Urinary bladder (tissue), 3 donors: ENCODE measurements at regions not wholly inside any gene's neighbourhood (a gene's known extent, or its start where the extent isn't known, plus 50 kb on each side); places are given as distances from the start of the nearest gene placed in this dataset.
"Not testable (repeated sequence)": the region's sequence is repeated elsewhere in the genome, so short reads cannot be mapped to it uniquely, and the experiment has no call there.

Experiments
- DNase-seq: peaks from one replicate; pipeline ENCODE4 v3.0.0-alpha.2; 2015; ENCODE audit errors: extremely low spot score
- H3K27ac ChIP-seq: one replicate; pipeline ENCODE4 v1.5.1; 2013; ENCODE audit warnings: low read depth, mild to moderate bottlenecking, moderate library complexity
- H3K36me3 ChIP-seq: one replicate; pipeline ENCODE4 v1.6.1; 2013; ENCODE audit warnings: mild to moderate bottlenecking, moderate library complexity; ENCODE audit not compliant: insufficient read depth
- H3K4me1 ChIP-seq: one replicate; pipeline ENCODE4 v1.6.1; 2013; ENCODE audit warnings: mild to moderate bottlenecking, moderate library complexity; ENCODE audit not compliant: insufficient read depth
- H3K4me3 ChIP-seq: one replicate; pipeline ENCODE4 v1.5.1; 2013; ENCODE audit warnings: low read depth, low read length
- WGBS: extraction: QIAGEN DNeasy Blood & Tissue Kit; methylation state at CpG from one replicate; pipeline ENCODE4 v1.1.7; 2013; 5-methylcytosine and 5-hydroxymethylcytosine counted together
- donor health status: healthy with polysubstance abuse.
- donor health status: healthy.

DNA sequence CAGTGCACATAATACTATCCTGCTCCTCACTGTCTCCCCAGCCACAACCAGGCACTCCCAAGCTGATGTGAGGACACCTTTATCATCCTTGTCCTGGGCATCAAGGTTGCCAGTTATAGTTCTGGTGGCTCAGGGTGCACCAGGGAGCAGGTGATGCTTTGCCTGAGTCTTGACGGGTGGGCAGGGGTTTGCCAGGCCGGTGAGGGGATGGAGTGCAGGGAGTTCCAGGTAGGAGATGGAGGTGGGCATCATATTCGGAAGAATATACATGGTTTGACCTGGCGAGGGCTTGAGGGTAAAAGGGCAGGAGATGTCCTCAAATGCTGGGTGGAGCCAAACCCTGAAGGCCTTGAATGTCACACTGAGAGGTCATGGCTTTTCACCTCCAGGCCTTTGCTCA lies 115.8 kb upstream of the CRHR1 start:
- WGBS = 86% methylated on average over 4 of the region's 4 CpGs

GRCh38 chr17:45672301-45672700 lies 111.8 kb upstream of the CRHR1 start:
- H3K4me3 ChIP-seq = no peak overlapping the region
- H3K36me3 ChIP-seq = no peaks in the 10 kb centered on the region
- DNase-seq = no peak
- 71% methylated on average over 16 of the region's 16 CpGs for WGBS
- no peak overlapping the region for H3K27ac ChIP-seq
- no peaks in the 10 kb centered on the region for H3K4me1 ChIP-seq

More for the DNA sequence above, 115.8 kb upstream of the CRHR1 start:
- H3K4me1 ChIP-seq = no peaks in the 10 kb centered on the region
- DNase-seq = no peak
- no peak overlapping the region for H3K4me3 ChIP-seq
- no peaks in the 10 kb centered on the region for H3K36me3 ChIP-seq
- H3K27ac ChIP-seq = no peak overlapping the region

- Histone ChIP-seq H3K4me3 (no peak overlapping the region), H3K36me3 (no peaks in the 10 kb centered on the region), H3K27ac (no peak overlapping the region), H3K4me1 (no peaks in the 10 kb centered on the region)
- DNase-seq = no peak
- 81% methylated on average over 5 of the region's 5 CpGs for WGBS
Measured at GRCh38 chr17:45672792-45673191, 111.3 kb upstream of the CRHR1 start.

DNA sequence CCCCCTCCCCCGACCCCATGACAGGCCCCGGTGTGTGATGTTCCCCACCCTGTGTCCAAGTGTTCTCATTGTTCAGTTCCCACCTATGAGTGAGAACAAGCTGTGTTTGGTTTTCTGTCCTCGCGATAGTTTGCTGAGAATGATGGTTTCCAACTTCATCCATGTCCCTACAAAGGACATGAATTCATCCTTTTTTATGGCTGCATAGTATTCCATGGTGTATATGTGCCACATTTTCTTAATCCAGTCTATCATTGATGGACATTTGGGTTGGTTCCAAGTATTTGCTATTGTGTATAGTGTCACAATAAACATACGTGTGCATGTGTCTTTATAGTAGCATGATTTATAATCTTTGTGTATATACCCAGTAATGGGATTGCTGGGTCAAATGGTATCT lies 110.4 kb upstream of the CRHR1 start:
- not testable (repeated sequence) for H3K4me3 ChIP-seq, DNase-seq, H3K36me3 ChIP-seq, H3K4me1 ChIP-seq, H3K27ac ChIP-seq
- 92% methylated on average over 5 of the region's 5 CpGs for WGBS

DNA sequence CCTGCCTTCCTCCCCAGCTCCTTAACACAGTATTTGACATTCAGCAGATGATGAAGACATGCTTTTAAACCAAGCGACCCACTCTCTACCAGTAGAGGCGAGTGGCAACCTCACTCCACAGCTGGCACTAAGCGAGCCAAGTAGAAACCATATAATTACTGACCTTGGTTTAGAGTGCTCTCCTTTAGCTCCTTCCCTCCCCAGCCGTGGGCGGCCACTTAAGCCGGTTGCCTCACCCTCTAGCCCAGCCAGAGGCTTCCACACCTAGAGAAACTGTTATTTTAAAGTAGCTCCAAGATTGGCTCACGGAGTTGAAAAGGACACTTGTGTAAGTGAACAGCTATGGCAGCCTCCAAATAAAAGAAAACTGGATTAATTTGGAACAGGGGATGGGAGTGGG lies 109.1 kb upstream of the CRHR1 start:
- Histone ChIP-seq H3K36me3 (no peaks in the 10 kb centered on the region), H3K27ac (no peak overlapping the region), H3K4me3 (no peak overlapping the region), H3K4me1 (no peaks in the 10 kb centered on the region)
- WGBS = 76% methylated on average over 7 of the region's 7 CpGs
- DNase-seq = no peak

GRCh38 chr17:45675892-45676291 lies 108.2 kb upstream of the CRHR1 start:
- Histone ChIP-seq H3K36me3 (no peaks in the 10 kb centered on the region), H3K4me1 (no peaks in the 10 kb centered on the region), H3K27ac (no peak overlapping the region), H3K4me3 (no peak overlapping the region)
- WGBS = 79% methylated on average over 3 of the region's 3 CpGs
- no peak for DNase-seq

DNA sequence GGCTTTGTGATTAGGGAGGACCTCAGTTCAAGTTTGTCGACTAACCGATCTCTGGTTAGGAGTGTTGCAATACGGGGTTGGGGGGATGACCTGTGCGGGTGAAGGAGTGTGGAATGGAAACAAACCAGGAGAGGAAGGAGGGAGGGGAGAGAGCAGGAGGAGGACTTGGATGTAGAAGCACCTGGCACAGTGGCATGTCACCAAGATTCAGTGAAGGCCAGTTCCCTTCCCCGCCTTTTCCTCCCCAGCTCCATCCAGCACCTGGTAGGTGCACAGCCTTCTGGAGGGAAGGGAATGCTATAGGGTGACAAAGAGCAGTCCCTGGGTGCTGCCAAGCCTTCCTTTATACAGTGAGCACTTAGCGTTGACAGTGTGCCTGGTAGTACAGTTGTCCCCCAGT lies 107.4 kb upstream of the CRHR1 start:
- H3K4me1 ChIP-seq = no peaks in the 10 kb centered on the region
- DNase-seq = no peak
- H3K36me3 ChIP-seq = no peaks in the 10 kb centered on the region
- no peak overlapping the region for H3K4me3 ChIP-seq
- WGBS = 81% methylated on average over 6 of the region's 6 CpGs
- no peak overlapping the region for H3K27ac ChIP-seq

- H3K4me1 ChIP-seq = no peaks in the 10 kb centered on the region
- H3K27ac ChIP-seq = no peak overlapping the region
- no peaks in the 10 kb centered on the region for H3K36me3 ChIP-seq
- DNase-seq = no peak
- WGBS = 48% methylated on average over 3 of the region's 3 CpGs
- no peak overlapping the region for H3K4me3 ChIP-seq
Measured at GRCh38 chr17:45677770-45678169, 106.3 kb upstream of the CRHR1 start.

GRCh38 chr17:45679426-45679825 lies 104.7 kb upstream of the CRHR1 start:
- DNase-seq = no peak
- no peak overlapping the region for H3K4me3 ChIP-seq
- H3K4me1 ChIP-seq = no peaks in the 10 kb centered on the region
- H3K36me3 ChIP-seq = no peaks in the 10 kb centered on the region
- H3K27ac ChIP-seq = no peak overlapping the region
- WGBS = 80% methylated on average over 4 of the region's 4 CpGs

DNA sequence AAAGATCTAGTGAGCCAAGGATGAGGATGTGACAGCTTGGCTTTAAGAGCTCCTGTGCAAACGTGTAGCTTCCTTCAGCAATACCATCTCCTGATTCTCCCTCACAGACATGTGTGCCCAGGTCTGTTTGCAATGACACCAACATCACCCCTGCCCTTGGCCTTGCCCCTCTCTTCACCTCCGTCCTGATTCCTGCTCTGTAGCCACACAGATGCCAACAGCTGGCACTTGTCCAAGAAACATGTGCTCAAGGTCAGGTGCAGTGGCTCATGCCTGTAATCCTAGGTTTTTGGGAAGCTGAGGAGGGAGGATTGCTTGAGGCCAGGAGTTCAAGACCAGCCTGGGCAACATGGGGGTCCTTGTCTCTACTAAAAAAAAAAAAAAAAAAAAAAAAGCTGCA lies 103.8 kb upstream of the CRHR1 start:
- whole genome bisulfite sequencing = 65% methylated on average over 2 of the region's 2 CpGs
- H3K27ac ChIP-seq = no peak overlapping the region
- no peak for DNase-seq
- no peaks in the 10 kb centered on the region for H3K36me3 ChIP-seq
- H3K4me1 ChIP-seq = no peaks in the 10 kb centered on the region
- H3K4me3 ChIP-seq = no peak overlapping the region

DNA sequence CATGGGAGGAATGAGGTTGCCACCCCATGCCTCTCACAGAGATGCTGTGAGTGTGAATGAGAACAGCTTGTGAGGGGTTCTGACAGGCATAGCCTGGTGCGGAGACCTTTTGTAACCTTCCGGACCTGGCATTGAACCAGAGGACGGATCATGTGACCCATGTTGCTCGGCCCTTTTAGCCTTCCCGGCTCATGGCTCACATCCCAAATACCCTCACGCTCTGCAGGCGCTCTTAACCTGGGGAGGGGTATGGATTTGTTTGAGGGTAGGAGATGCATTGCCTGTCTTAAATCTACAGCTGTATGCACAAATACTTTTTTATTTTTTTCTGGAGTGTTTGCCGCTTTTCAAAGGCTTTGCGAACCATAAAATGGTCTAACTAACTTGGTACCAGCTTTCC lies 102.4 kb upstream of the CRHR1 start:
- Histone ChIP-seq H3K36me3 (no peaks in the 10 kb centered on the region), H3K27ac (no peak overlapping the region), H3K4me3 (no peak overlapping the region), H3K4me1 (no peaks in the 10 kb centered on the region)
- DNase-seq = no peak
- 72% methylated on average over 9 of the region's 9 CpGs for whole genome bisulfite sequencing

DNA sequence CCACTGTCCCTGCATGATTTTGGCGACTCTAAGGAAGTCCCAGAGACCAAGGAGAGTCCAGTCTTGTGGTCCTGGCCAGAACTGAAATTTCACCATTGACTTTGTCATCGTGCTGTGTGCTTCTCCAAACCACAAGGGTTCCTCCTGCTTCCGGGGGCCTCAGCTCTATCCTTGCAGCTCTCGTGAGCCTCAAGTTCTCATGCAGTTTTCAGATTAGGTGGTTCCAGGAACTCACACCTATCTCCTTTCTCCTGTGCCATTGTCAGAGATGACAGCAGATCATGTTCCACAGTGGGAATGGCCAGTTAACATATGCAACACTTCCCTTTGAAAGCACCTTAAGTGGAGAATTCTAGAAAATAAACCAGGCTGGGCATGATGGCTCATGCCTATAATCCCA lies 97.9 kb upstream of the CRHR1 start:
- H3K4me3 ChIP-seq = no peak overlapping the region
- DNase-seq = no peak
- no peaks in the 10 kb centered on the region for H3K36me3 ChIP-seq
- no peak overlapping the region for H3K27ac ChIP-seq
- H3K4me1 ChIP-seq = no peaks in the 10 kb centered on the region
- WGBS = 87% methylated on average over 4 of the region's 4 CpGs

- Histone ChIP-seq H3K36me3 (no peaks in the 10 kb centered on the region), H3K4me3 (no peak overlapping the region), H3K27ac (no peak overlapping the region), H3K4me1 (no peaks in the 10 kb centered on the region)
- WGBS = 84% methylated on average over 2 of the region's 2 CpGs
- no peak for DNase-seq
Measured at GRCh38 chr17:45687594-45687993, 96.5 kb upstream of the CRHR1 start.

- H3K4me1 ChIP-seq = no peaks in the 10 kb centered on the region
- H3K4me3 ChIP-seq = no peak overlapping the region
- 62% methylated on average over 10 of the region's 10 CpGs for WGBS
- DNase-seq = no peak
- no peak overlapping the region for H3K27ac ChIP-seq
- no peaks in the 10 kb centered on the region for H3K36me3 ChIP-seq
Measured at GRCh38 chr17:45688353-45688752, 95.8 kb upstream of the CRHR1 start.

GRCh38 chr17:45688820-45689219 lies 95.3 kb upstream of the CRHR1 start:
- H3K4me1 ChIP-seq = no peaks in the 10 kb centered on the region
- H3K36me3 ChIP-seq = no peaks in the 10 kb centered on the region
- no peak overlapping the region for H3K4me3 ChIP-seq
- whole genome bisulfite sequencing = 86% methylated on average over 7 of the region's 7 CpGs
- DNase-seq = no peak
- H3K27ac ChIP-seq = no peak overlapping the region
